GM23248 (cell line): ENCODE measurements at regions not wholly inside any gene's neighbourhood (a gene's known extent, or its start where the extent isn't known, plus 50 kb on each side); places are given as distances from the start of the nearest gene placed in this dataset.

Source experiments
- DNase-seq: peaks from one replicate; pipeline ENCODE4 v3.0.0-alpha.2; 2015
- H2AFZ ChIP-seq: fragments of 200-600 bp; sonication (generic); 2 replicates; pipeline ENCODE4 v1.6.1; 2016; ENCODE audit warnings: antibody characterized with exemption
- H3F3A ChIP-seq: fragments of 200-600 bp; sonication (generic); 2 replicates; pipeline ENCODE4 v1.6.1; 2016; ENCODE audit warnings: mild to moderate bottlenecking, antibody characterized with exemption, mixed run types; ENCODE audit not compliant: insufficient read depth
- H3K27ac ChIP-seq: fragments of 200-600 bp; sonication (generic); 2 replicates; pipeline ENCODE4 v1.5.1; 2016; ENCODE audit warnings: mild to moderate bottlenecking
- H3K27me3 ChIP-seq: fragments of 200-600 bp; sonication (generic); replicated peaks from 2 replicates; pipeline ENCODE4 v1.6.1; 2016; ENCODE audit warnings: mild to moderate bottlenecking; ENCODE audit not compliant: insufficient read depth
- H3K36me3 ChIP-seq: fragments of 200-600 bp; sonication (generic); 2 replicates; pipeline ENCODE4 v1.6.1; 2016; ENCODE audit warnings: low read depth, mild to moderate bottlenecking
- H3K4me1 ChIP-seq: fragments of 200-600 bp; sonication (generic); 2 replicates; pipeline ENCODE4 v1.6.1; 2016; ENCODE audit warnings: mild to moderate bottlenecking; ENCODE audit not compliant: insufficient read depth
- H3K4me2 ChIP-seq: fragments of 200-600 bp; sonication (generic); one replicate; pipeline ENCODE4 v1.6.1; 2016; ENCODE audit warnings: mild to moderate bottlenecking; ENCODE audit not compliant: unreplicated experiment
- H3K4me3 ChIP-seq: fragments of 200-600 bp; sonication (generic); 2 replicates; pipeline ENCODE4 v1.5.1; 2016; ENCODE audit warnings: mild to moderate bottlenecking
- H3K79me2 ChIP-seq: fragments of 200-600 bp; sonication (generic); 2 replicates; pipeline ENCODE4 v1.6.1; 2016; ENCODE audit warnings: mild to moderate bottlenecking; ENCODE audit not compliant: insufficient read depth
- H3K9ac ChIP-seq: fragments of 200-600 bp; sonication (generic); 2 replicates; pipeline ENCODE4 v1.6.1; 2016; ENCODE audit warnings: mild to moderate bottlenecking
- H3K9me2 ChIP-seq: fragments of 200-600 bp; sonication (generic); 2 replicates; pipeline ENCODE4 v1.6.1; 2016; ENCODE audit warnings: mixed run types, mild to moderate bottlenecking, moderate library complexity; ENCODE audit not compliant: insufficient read depth
- H3K9me3 ChIP-seq: fragments of 200-600 bp; sonication (generic); one replicate; pipeline ENCODE4 v1.6.1; 2017; ENCODE audit warnings: low read depth
- H4K20me1 ChIP-seq: fragments of 200-600 bp; sonication (generic); 2 replicates; pipeline ENCODE4 v1.6.0; 2016; ENCODE audit not compliant: insufficient read depth
- EZH2 ChIP-seq: fragments of 200-600 bp; sonication (generic); IDR thresholded peaks from 2 replicates; pipeline ENCODE4 v1.6.1; 2018; ENCODE audit warnings: antibody characterized with exemption, mild to moderate bottlenecking; ENCODE audit not compliant: insufficient read depth, poor library complexity, severe bottlenecking
- EZH2phosphoT487 ChIP-seq: fragments of 200-600 bp; sonication (generic); IDR thresholded peaks from 2 replicates; pipeline ENCODE4 v1.6.1; 2018; ENCODE audit warnings: antibody characterized with exemption, moderate library complexity, mild to moderate bottlenecking, low read depth; ENCODE audit not compliant: insufficient read depth
- WGBS, 2 experiments: methylation state at CpG; one replicate each; pipeline ENCODE4 v1.1.6; 2015 to 2017; ENCODE audit warnings: low lambda C conversion rate in 2 of 2, low coverage in 1 of 2; ENCODE audit errors: missing lambda C conversion rate in 2 of 2; 5-methylcytosine and 5-hydroxymethylcytosine counted together
- in situ Hi-C: fragments of 300-500 bp; cut with MboI; formaldehyde crosslinking; loops from 2 replicates; pipeline ENCODE4 v1.15.0; 2020

GRCh38 chr6:2552526-2553154, 198.1 kb downstream of the MYLK4 start:
- no peak overlapping the region for H3K4me3 ChIP-seq
- in situ Hi-C loops = no loop called here
- H4K20me1 ChIP-seq = no peaks in the 10 kb centered on the region
- H2AFZ ChIP-seq = no peak overlapping the region
- H3K36me3 ChIP-seq = no peaks in the 10 kb centered on the region
- TF ChIP-seq EZH2phosphoT487 (no peak), EZH2 (no peak)
- 34 to 36% methylated on average over 10 of the region's 10 CpGs for WGBS, 2 experiments
- no peak overlapping the region for H3K27ac ChIP-seq
- no peak for DNase-seq
- peaks cover 15% of the 10 kb centered on the region for H3K27me3 ChIP-seq
- no peaks in the 10 kb centered on the region for H3K79me2 ChIP-seq
- no peak overlapping the region for H3K9ac ChIP-seq
- no peaks in the 10 kb centered on the region for H3F3A ChIP-seq
- H3K9me2 ChIP-seq = no peaks in the 10 kb centered on the region
- H3K4me1 ChIP-seq = no peaks in the 10 kb centered on the region
- no peak overlapping the region for H3K4me2 ChIP-seq
- no peaks in the 10 kb centered on the region for H3K9me3 ChIP-seq

DNA sequence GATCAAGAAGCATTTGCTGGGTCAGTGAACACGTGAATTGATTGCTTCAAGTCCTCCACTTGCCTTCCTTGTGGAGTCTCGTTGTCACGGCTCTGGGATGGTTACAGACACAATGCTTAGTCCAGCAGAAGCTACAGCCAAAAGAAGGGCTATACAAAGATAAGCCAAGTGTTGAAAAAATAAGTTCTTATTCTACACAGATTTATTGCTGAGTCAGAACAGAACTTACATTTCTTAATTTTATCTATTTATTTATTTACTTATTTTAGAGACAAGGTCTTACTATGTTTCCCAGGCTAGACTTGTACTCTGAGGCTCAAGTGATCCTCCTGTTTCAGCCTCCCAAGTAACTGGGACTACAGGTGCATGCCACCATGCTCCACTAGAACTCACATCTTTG, 199.0 kb downstream of the MYLK4 start:
- TF ChIP-seq EZH2phosphoT487 (no peak), EZH2 (no peak)
- Histone ChIP-seq H3K9me2 (no peaks in the 10 kb centered on the region), H3K36me3 (no peaks in the 10 kb centered on the region), H3K27me3 (peaks cover 19% of the 10 kb centered on the region), H3K9me3 (no peaks in the 10 kb centered on the region), H3F3A (no peaks in the 10 kb centered on the region), H3K27ac (no peak overlapping the region), H2AFZ (no peak overlapping the region), H3K4me1 (no peaks in the 10 kb centered on the region), H3K79me2 (no peaks in the 10 kb centered on the region), H3K9ac (no peak overlapping the region), H3K4me3 (no peak overlapping the region), H4K20me1 (no peaks in the 10 kb centered on the region), H3K4me2 (no peak overlapping the region)
- DNase-seq = no peak
- WGBS, 2 experiments = 13 to 18% methylated on average over 3 of the region's 3 CpGs
- in situ Hi-C loops = no loop called here

- H3K27me3 ChIP-seq = peaks cover 29% of the 10 kb centered on the region
- no peak overlapping the region for H3K4me2 ChIP-seq
- no peaks in the 10 kb centered on the region for H3F3A ChIP-seq
- H3K9ac ChIP-seq = no peak overlapping the region
- 27 to 28% methylated on average over 4 of the region's 4 CpGs for WGBS, 2 experiments
- TF ChIP-seq EZH2 = no peak
- no peaks in the 10 kb centered on the region for H3K79me2 ChIP-seq
- no peaks in the 10 kb centered on the region for H3K9me2 ChIP-seq
- no peak overlapping the region for H3K4me3 ChIP-seq
- no peak overlapping the region for H3K27ac ChIP-seq
- H3K4me1 ChIP-seq = no peaks in the 10 kb centered on the region
- in situ Hi-C loops = no loop called here
- DNase-seq = no peak
- H4K20me1 ChIP-seq = no peaks in the 10 kb centered on the region
- H3K36me3 ChIP-seq = no peaks in the 10 kb centered on the region
- H3K9me3 ChIP-seq = no peaks in the 10 kb centered on the region
- no peak overlapping the region for H2AFZ ChIP-seq
Measured at GRCh38 chr6:2550247-2550646, 200.5 kb downstream of the MYLK4 start.

DNA sequence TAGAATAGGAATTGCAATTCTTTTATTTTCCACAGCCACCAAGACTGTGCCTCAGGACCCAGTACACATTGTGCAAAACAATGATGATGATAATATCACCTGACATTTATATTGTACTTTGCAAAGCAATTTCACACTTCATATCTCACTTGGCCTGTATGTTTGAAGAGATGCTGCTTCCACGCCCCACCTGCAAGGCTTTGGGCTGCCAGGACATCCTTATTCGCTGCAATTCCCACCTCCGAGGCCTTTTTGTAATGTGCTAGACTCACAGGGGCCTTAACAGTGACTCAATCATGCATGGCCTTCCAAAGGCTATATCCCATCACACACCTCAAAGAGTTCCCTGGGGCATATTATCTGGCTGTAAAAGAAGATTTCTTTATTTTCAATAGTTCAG, 200.9 kb downstream of the MYLK4 start:
- DNase-seq = no peak
- no peaks in the 10 kb centered on the region for H3F3A ChIP-seq
- TF ChIP-seq EZH2 (no peak), EZH2phosphoT487 (no peak)
- H3K4me2 ChIP-seq = no peak overlapping the region
- WGBS, 2 experiments = 17 to 20% methylated on average over 3 of the region's 3 CpGs
- H4K20me1 ChIP-seq = no peaks in the 10 kb centered on the region
- H3K9me3 ChIP-seq = no peaks in the 10 kb centered on the region
- H3K27ac ChIP-seq = no peak overlapping the region
- no peak overlapping the region for H3K4me3 ChIP-seq
- H2AFZ ChIP-seq = no peak overlapping the region
- no peaks in the 10 kb centered on the region for H3K9me2 ChIP-seq
- H3K36me3 ChIP-seq = no peaks in the 10 kb centered on the region
- no peaks in the 10 kb centered on the region for H3K79me2 ChIP-seq
- H3K9ac ChIP-seq = no peak overlapping the region
- in situ Hi-C loops = no loop called here
- no peaks in the 10 kb centered on the region for H3K4me1 ChIP-seq
- H3K27me3 ChIP-seq = peaks cover 30% of the 10 kb centered on the region

DNA sequence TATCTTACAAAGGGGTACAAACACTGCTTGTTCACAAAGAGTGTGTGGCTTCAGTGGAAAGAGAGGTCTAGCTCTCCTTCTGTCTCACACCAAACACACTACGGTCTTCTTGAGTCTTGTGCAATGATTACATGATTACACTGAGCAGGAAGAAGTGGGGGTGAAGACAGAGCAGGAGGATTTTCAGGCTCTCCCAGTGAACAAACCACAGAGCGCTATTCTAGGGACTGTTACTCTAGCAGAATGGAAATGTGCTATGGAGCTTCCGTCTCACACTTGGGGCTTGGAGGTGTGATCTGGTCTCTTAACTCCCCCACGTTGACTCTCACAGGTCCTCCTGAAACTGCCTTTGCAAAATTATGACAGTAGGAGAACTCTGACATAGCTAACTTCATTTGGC, 203.4 kb downstream of the MYLK4 start:
- no peaks in the 10 kb centered on the region for H4K20me1 ChIP-seq
- in situ Hi-C loops = no loop called here
- H3K4me2 ChIP-seq = no peak overlapping the region
- H3F3A ChIP-seq = no peaks in the 10 kb centered on the region
- no peak overlapping the region for H3K27ac ChIP-seq
- no peak overlapping the region for H3K9ac ChIP-seq
- no peak overlapping the region for H3K4me3 ChIP-seq
- TF ChIP-seq EZH2 (no peak), EZH2phosphoT487 (no peak)
- peaks cover 43% of the 10 kb centered on the region for H3K27me3 ChIP-seq
- no peaks in the 10 kb centered on the region for H3K36me3 ChIP-seq
- no peaks in the 10 kb centered on the region for H3K4me1 ChIP-seq
- no peaks in the 10 kb centered on the region for H3K9me2 ChIP-seq
- 28 to 29% methylated on average over 4 of the region's 4 CpGs for WGBS, 2 experiments
- H2AFZ ChIP-seq = no peak overlapping the region
- DNase-seq = no peak
- no peaks in the 10 kb centered on the region for H3K9me3 ChIP-seq
- H3K79me2 ChIP-seq = no peaks in the 10 kb centered on the region
